Mammary epithelial cell (primary cell): ENCODE measurements at regions not wholly inside any gene's neighbourhood (a gene's known extent, or its start where the extent isn't known, plus 50 kb on each side); places are given as distances from the start of the nearest gene placed in this dataset.

Experiments used
- CTCF ChIP-seq, 2 donors: IDR thresholded peaks in 1 of 2; conservative IDR thresholded peaks in 1 of 2; 2 replicates each; pipeline ENCODE4 v1.5.1; 2011 to 2012; ENCODE audit warnings: inconsistent platforms in 2 of 2, low read length in 2 of 2, mild to moderate bottlenecking in 2 of 2, control low read depth in 1 of 2, low read depth in 1 of 2; ENCODE audit not compliant: insufficient read depth in 1 of 2; ENCODE audit errors: extremely low read depth in 1 of 2
- EZH2 ChIP-seq: IDR thresholded peaks from 2 replicates; pipeline ENCODE4 v1.6.1; 2012; ENCODE audit warnings: low read length, inconsistent platforms, borderline replicate concordance

- no peak for TF ChIP-seq EZH2
- TF ChIP-seq CTCF (conservative IDR thresholded peaks at IDR 0.05 in 1 of 2, IDR thresholded peaks at IDR 0.05 in 1 of 2; ENCODE audit: extremely low read depth in 1 of 2, insufficient read depth in 1 of 2, low read depth in 1 of 2, low read length in 2 of 2), result no peak
Observed at GRCh38 chr13:90070362-90070761, 1277.1 kb upstream of the MIR17HG start.
